ENCODE measurements at regions not wholly inside any gene's neighbourhood (a gene's known extent, or its start where the extent isn't known, plus 50 kb on each side); places are given as distances from the start of the nearest gene placed in this dataset.

GRCh38 chr5:175282611-175283225 lies 161.3 kb downstream of the DRD1 start:
- no peak for DNase-seq

- DNase-seq = no peak
Observed at GRCh38 chr5:175281714-175282113, 162.3 kb downstream of the DRD1 start.

GRCh38 chr5:175281257-175281656 lies 162.7 kb downstream of the DRD1 start:
- DNase-seq = no peak

- DNase-seq = no peak
Observed at GRCh38 chr5:175279506-175279905, 164.5 kb downstream of the DRD1 start.

- DNase-seq = no peak
Observed at GRCh38 chr5:175275748-175276147, 168.2 kb downstream of the DRD1 start.

- no peak for DNase-seq
Observed at GRCh38 chr5:175275097-175275496, 168.9 kb downstream of the DRD1 start.

- DNase-seq = no peak
Observed at GRCh38 chr5:175274171-175274570, 169.8 kb downstream of the DRD1 start.

GRCh38 chr5:175264406-175264805 lies 179.6 kb downstream of the DRD1 start:
- no peak for DNase-seq

GRCh38 chr5:175263776-175264175 lies 180.2 kb downstream of the DRD1 start:
- DNase-seq = no peak

GRCh38 chr5:175261526-175261925 lies 182.5 kb downstream of the DRD1 start:
- no peak for DNase-seq

- DNase-seq = no peak
Observed at GRCh38 chr5:175261037-175261436, 182.9 kb downstream of the DRD1 start.

GRCh38 chr5:175257847-175258194 lies 186.2 kb downstream of the DRD1 start:
- no peak for DNase-seq

GRCh38 chr5:175257128-175257846 lies 186.7 kb downstream of the DRD1 start:
- no peak for DNase-seq

- DNase-seq = no peak
Observed at GRCh38 chr5:175254155-175254554, 189.8 kb downstream of the DRD1 start.

- no peak for DNase-seq
Observed at GRCh38 chr5:175253597-175253996, 190.4 kb downstream of the DRD1 start.

- DNase-seq = no peak
Observed at GRCh38 chr5:175252234-175252805, 191.7 kb downstream of the DRD1 start.

GRCh38 chr5:175250426-175250825 lies 193.6 kb downstream of the DRD1 start:
- DNase-seq = no peak

- DNase-seq = no peak
Observed at GRCh38 chr5:175248416-175248905, 195.5 kb downstream of the DRD1 start.

GRCh38 chr5:175246889-175247520 lies 197.0 kb downstream of the DRD1 start:
- DNase-seq = no peak

- DNase-seq = no peak
Observed at GRCh38 chr5:175246242-175246888, 197.6 kb downstream of the DRD1 start.

- no peak for DNase-seq
Observed at GRCh38 chr5:175243441-175243840, 200.5 kb downstream of the DRD1 start.

- no peak for DNase-seq
Observed at GRCh38 chr5:175242207-175242606, 201.8 kb downstream of the DRD1 start.

- no peak for DNase-seq
Observed at GRCh38 chr5:175238326-175238725, 205.7 kb downstream of the DRD1 start.

All from stimulated activated CD4-positive, alpha-beta T cell treated with anti-CD3 and anti-CD28 coated beads, Interleukin-4, amount 100 ng/mL, for 1 hour (primary cell).